Limb (tissue), 2 donors: ENCODE measurements at regions not wholly inside any gene's neighbourhood (a gene's known extent, or its start where the extent isn't known, plus 50 kb on each side); places are given as distances from the start of the nearest gene placed in this dataset.

Experiments used
- DNase-seq, 2 donors: peaks; one replicate each; pipeline ENCODE4 v3.0.0-alpha.2; 2016; ENCODE audit errors: extremely low spot score in 2 of 2

- peak in 1 of 2 donors; percentile 6 for DNase-seq
These were observed 119.2 kb downstream of the ETAA1 start for GRCh38 chr2:67516362-67516761.

- DNase-seq, result no peak
These were observed 119.9 kb downstream of the ETAA1 start for GRCh38 chr2:67516899-67517530.

GRCh38 chr2:67522148-67522547, 125.0 kb downstream of the ETAA1 start:
- DNase-seq, result no peak

GRCh38 chr2:67524213-67524612, 127.1 kb downstream of the ETAA1 start:
- no peak for DNase-seq

- DNase-seq, result no peak
These were observed 127.6 kb downstream of the ETAA1 start for GRCh38 chr2:67524777-67525176.

- peak in 1 of 2 donors; percentile 25 for DNase-seq
These were observed 129.2 kb downstream of the ETAA1 start for GRCh38 chr2:67526283-67526682.

- no peak for DNase-seq
These were observed 131.2 kb downstream of the ETAA1 start for GRCh38 chr2:67528320-67528719.

- DNase-seq, result no peak
These were observed 135.3 kb downstream of the ETAA1 start for GRCh38 chr2:67532387-67532786.

- no peak for DNase-seq
These were observed 137.6 kb downstream of the ETAA1 start for GRCh38 chr2:67534745-67535144.

- no peak for DNase-seq
These were observed 143.8 kb downstream of the ETAA1 start for GRCh38 chr2:67540962-67541361.

- DNase-seq, result no peak
These were observed 147.2 kb downstream of the ETAA1 start for GRCh38 chr2:67544286-67544685.

- DNase-seq, result no peak
These were observed 151.4 kb downstream of the ETAA1 start for GRCh38 chr2:67548317-67549201.

GRCh38 chr2:67559156-67559555, 162.0 kb downstream of the ETAA1 start:
- DNase-seq, result no peak

GRCh38 chr2:67560771-67561456, 163.8 kb downstream of the ETAA1 start:
- DNase-seq, result no peak

GRCh38 chr2:67561457-67561965, 164.4 kb downstream of the ETAA1 start:
- DNase-seq, result no peak

GRCh38 chr2:67564076-67564475, 166.9 kb downstream of the ETAA1 start:
- no peak for DNase-seq

GRCh38 chr2:67564626-67565025, 167.5 kb downstream of the ETAA1 start:
- DNase-seq, result no peak

GRCh38 chr2:67565262-67565661, 168.1 kb downstream of the ETAA1 start:
- no peak for DNase-seq

GRCh38 chr2:67565761-67566160, 168.6 kb downstream of the ETAA1 start:
- no peak for DNase-seq

- no peak for DNase-seq
These were observed 169.2 kb downstream of the ETAA1 start for GRCh38 chr2:67566285-67566684.

GRCh38 chr2:67566958-67567635, 170.0 kb downstream of the ETAA1 start:
- no peak for DNase-seq

GRCh38 chr2:67567886-67568285, 170.8 kb downstream of the ETAA1 start:
- DNase-seq, result no peak
